Neural cell (in vitro differentiated cells): ENCODE measurements at regions not wholly inside any gene's neighbourhood (a gene's known extent, or its start where the extent isn't known, plus 50 kb on each side); places are given as distances from the start of the nearest gene placed in this dataset.
A peak's percentile ranks its signal among the peaks of the same experiment; 100 is the strongest.

ENCODE experiments used
- H2AFZ ChIP-seq: fragments of 200-600, 300-800 bp; sonication (generic), shearing (Covaris generic); 2 replicates; pipeline ENCODE4 v1.6.0; 2014; ENCODE audit warnings: low read depth, mild to moderate bottlenecking, antibody characterized with exemption, low read length, moderate library complexity
- H3F3A ChIP-seq: fragments of 200-600 bp; shearing (Covaris generic); 2 replicates; pipeline ENCODE4 v1.6.1; 2016; ENCODE audit warnings: mild to moderate bottlenecking, moderate library complexity, mixed read lengths, antibody characterized with exemption, low read length; ENCODE audit not compliant: insufficient read depth, poor library complexity, severe bottlenecking
- H3K27ac ChIP-seq: fragments of 200-600, 300-800 bp; sonication (generic), shearing (Covaris generic); 2 replicates; pipeline ENCODE4 v1.5.1; 2014; ENCODE audit warnings: mild to moderate bottlenecking, low read length, moderate library complexity
- H3K27me3 ChIP-seq: fragments of 300-800, 200-600 bp; sonication (generic), shearing (Covaris generic); 2 replicates; pipeline ENCODE4 v1.6.0; 2014; ENCODE audit warnings: mild to moderate bottlenecking, low read depth, low read length, moderate library complexity; ENCODE audit not compliant: insufficient read depth
- H3K36me3 ChIP-seq: fragments of 300-800, 200-600 bp; sonication (generic), shearing (Covaris generic); 2 replicates; pipeline ENCODE4 v1.5.1; 2014; ENCODE audit warnings: mild to moderate bottlenecking, antibody characterized with exemption, low read length, moderate library complexity; ENCODE audit not compliant: insufficient read depth
- H3K4me2 ChIP-seq: fragments of 300-800, 200-600 bp; sonication (generic), shearing (Covaris generic); 2 replicates; pipeline ENCODE4 v1.6.0; 2014; ENCODE audit warnings: mild to moderate bottlenecking, low read length
- H3K4me3 ChIP-seq: fragments of 300-800, 200-600 bp; sonication (generic), shearing (Covaris generic); 2 replicates; pipeline ENCODE4 v1.5.1; 2014; ENCODE audit warnings: mild to moderate bottlenecking, low read length, moderate library complexity
- H3K79me2 ChIP-seq: fragments of 200-600 bp; shearing (Covaris generic); replicated peaks from 2 replicates; pipeline ENCODE4 v1.6.0; 2014; ENCODE audit warnings: mild to moderate bottlenecking, low read length, moderate library complexity; ENCODE audit not compliant: insufficient read depth
- H3K9ac ChIP-seq: fragments of 300-800, 200-600 bp; sonication (generic), shearing (Covaris generic); 2 replicates; pipeline ENCODE4 v1.6.1; 2016; ENCODE audit warnings: mild to moderate bottlenecking, low read length, mixed read lengths
- H3K9me2 ChIP-seq: fragments of 200-600 bp; shearing (Covaris generic); 2 replicates; pipeline ENCODE4 v1.6.1; 2016; ENCODE audit warnings: mild to moderate bottlenecking, low read length, mixed read lengths; ENCODE audit not compliant: insufficient read depth
- H3K9me3 ChIP-seq: fragments of 200-600, 300-800 bp; sonication (generic), shearing (Covaris generic); 2 replicates; pipeline ENCODE4 v1.6.1; 2016; ENCODE audit warnings: mild to moderate bottlenecking, mixed run types, low read length, moderate library complexity, mixed read lengths
- H4K20me1 ChIP-seq: fragments of 200-600 bp; shearing (Covaris generic); 2 replicates; pipeline ENCODE4 v1.6.1; 2016; ENCODE audit warnings: mild to moderate bottlenecking, mixed run types; ENCODE audit not compliant: insufficient read depth
- EP300 ChIP-seq: fragments of 450-650 bp; conservative IDR thresholded peaks from 2 replicates; pipeline ENCODE4 v1.6.1; 2014; ENCODE audit warnings: antibody characterized with exemption, mild to moderate bottlenecking, moderate library complexity; ENCODE audit not compliant: poor library complexity, severe bottlenecking
- EZH2 ChIP-seq: fragments of 200-600, 300-800 bp; shearing (Covaris generic), sonication (generic); IDR thresholded peaks from 2 replicates; pipeline ENCODE4 v1.6.1; 2014; ENCODE audit warnings: antibody characterized with exemption, low read length, borderline replicate concordance, mild to moderate bottlenecking; ENCODE audit not compliant: insufficient read depth, poor library complexity, severe bottlenecking
- MXI1 ChIP-seq: fragments of 450-650 bp; conservative IDR thresholded peaks from 2 replicates; pipeline ENCODE4 v1.6.1; 2014; ENCODE audit warnings: antibody characterized with exemption, mild to moderate bottlenecking; ENCODE audit not compliant: poor library complexity, severe bottlenecking
- POLR2AphosphoS5 ChIP-seq: IDR thresholded peaks from 2 replicates; pipeline ENCODE4 v1.6.1; 2012
- RAD21 ChIP-seq: fragments of 450-650 bp; conservative IDR thresholded peaks from 2 replicates; pipeline ENCODE4 v1.6.1; 2014; ENCODE audit warnings: antibody characterized with exemption, mild to moderate bottlenecking, moderate library complexity
- SMC3 ChIP-seq: fragments of 450-650 bp; conservative IDR thresholded peaks from 2 replicates; pipeline ENCODE4 v1.6.1; 2014; ENCODE audit warnings: antibody characterized with exemption, mild to moderate bottlenecking, moderate library complexity; ENCODE audit not compliant: poor library complexity
- TAF1 ChIP-seq: IDR thresholded peaks from 2 replicates; pipeline ENCODE4 v1.6.1; 2012; ENCODE audit warnings: low read depth
- TF ChIP-seq, protein P1 (sequence below): fragments of 450-650 bp; IDR thresholded peaks from 2 replicates; pipeline ENCODE4 v1.5.1; 2014; ENCODE audit warnings: antibody characterized with exemption, mild to moderate bottlenecking, moderate library complexity; ENCODE audit not compliant: poor library complexity, severe bottlenecking
- TF ChIP-seq, protein P2 (sequence below): IDR thresholded peaks from 2 replicates; pipeline ENCODE4 v1.6.1; 2012; ENCODE audit warnings: borderline replicate concordance

- H3K36me3 ChIP-seq: no peaks in the 10 kb centered on the region
- no peak overlapping the region for H3K9ac ChIP-seq
- no peak overlapping the region for H3K4me3 ChIP-seq
- H3F3A ChIP-seq: peaks cover 4% of the 10 kb centered on the region
- H2AFZ ChIP-seq: no peak overlapping the region
- no peaks in the 10 kb centered on the region for H3K27me3 ChIP-seq
- H3K79me2 ChIP-seq: no peaks in the 10 kb centered on the region
- no peaks in the 10 kb centered on the region for H3K9me3 ChIP-seq
- no peaks in the 10 kb centered on the region for H3K9me2 ChIP-seq
- TF ChIP-seq EZH2 (no peak), SMC3 (no peak), POLR2AphosphoS5 (peak; percentile 72), MXI1 (no peak), EP300 (peak; percentile 54)
- TF ChIP-seq, protein P1, sequence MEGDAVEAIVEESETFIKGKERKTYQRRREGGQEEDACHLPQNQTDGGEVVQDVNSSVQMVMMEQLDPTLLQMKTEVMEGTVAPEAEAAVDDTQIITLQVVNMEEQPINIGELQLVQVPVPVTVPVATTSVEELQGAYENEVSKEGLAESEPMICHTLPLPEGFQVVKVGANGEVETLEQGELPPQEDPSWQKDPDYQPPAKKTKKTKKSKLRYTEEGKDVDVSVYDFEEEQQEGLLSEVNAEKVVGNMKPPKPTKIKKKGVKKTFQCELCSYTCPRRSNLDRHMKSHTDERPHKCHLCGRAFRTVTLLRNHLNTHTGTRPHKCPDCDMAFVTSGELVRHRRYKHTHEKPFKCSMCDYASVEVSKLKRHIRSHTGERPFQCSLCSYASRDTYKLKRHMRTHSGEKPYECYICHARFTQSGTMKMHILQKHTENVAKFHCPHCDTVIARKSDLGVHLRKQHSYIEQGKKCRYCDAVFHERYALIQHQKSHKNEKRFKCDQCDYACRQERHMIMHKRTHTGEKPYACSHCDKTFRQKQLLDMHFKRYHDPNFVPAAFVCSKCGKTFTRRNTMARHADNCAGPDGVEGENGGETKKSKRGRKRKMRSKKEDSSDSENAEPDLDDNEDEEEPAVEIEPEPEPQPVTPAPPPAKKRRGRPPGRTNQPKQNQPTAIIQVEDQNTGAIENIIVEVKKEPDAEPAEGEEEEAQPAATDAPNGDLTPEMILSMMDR: no peak
- TF ChIP-seq, protein P2, sequence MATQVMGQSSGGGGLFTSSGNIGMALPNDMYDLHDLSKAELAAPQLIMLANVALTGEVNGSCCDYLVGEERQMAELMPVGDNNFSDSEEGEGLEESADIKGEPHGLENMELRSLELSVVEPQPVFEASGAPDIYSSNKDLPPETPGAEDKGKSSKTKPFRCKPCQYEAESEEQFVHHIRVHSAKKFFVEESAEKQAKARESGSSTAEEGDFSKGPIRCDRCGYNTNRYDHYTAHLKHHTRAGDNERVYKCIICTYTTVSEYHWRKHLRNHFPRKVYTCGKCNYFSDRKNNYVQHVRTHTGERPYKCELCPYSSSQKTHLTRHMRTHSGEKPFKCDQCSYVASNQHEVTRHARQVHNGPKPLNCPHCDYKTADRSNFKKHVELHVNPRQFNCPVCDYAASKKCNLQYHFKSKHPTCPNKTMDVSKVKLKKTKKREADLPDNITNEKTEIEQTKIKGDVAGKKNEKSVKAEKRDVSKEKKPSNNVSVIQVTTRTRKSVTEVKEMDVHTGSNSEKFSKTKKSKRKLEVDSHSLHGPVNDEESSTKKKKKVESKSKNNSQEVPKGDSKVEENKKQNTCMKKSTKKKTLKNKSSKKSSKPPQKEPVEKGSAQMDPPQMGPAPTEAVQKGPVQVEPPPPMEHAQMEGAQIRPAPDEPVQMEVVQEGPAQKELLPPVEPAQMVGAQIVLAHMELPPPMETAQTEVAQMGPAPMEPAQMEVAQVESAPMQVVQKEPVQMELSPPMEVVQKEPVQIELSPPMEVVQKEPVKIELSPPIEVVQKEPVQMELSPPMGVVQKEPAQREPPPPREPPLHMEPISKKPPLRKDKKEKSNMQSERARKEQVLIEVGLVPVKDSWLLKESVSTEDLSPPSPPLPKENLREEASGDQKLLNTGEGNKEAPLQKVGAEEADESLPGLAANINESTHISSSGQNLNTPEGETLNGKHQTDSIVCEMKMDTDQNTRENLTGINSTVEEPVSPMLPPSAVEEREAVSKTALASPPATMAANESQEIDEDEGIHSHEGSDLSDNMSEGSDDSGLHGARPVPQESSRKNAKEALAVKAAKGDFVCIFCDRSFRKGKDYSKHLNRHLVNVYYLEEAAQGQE: no peak
- H4K20me1 ChIP-seq: no peaks in the 10 kb centered on the region
- H3K4me2 ChIP-seq: no peak overlapping the region
- no peak overlapping the region for H3K27ac ChIP-seq
Measured at GRCh38 chr10:84801156-84801555, 472.8 kb downstream of the CCSER2 start.

DNA sequence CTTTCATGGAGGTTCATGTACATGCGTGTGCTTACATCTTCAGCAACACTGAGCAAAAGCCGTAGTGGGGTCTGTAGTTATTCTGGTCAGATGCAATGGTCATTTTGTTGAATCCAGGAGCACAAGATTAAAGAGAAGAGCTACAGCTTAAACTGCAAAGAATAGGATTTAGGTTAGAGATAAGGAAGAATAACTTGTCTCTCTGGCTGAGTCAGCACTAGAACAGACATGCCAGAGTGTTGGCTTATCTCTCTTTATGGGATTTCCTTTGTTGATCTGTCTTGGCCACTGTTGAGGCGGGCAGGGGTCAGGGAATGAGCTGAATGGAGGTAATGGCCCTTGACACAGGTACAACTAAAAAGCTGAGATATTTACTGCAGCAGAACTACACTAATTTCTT is 473.5 kb downstream of the CCSER2 start:
- Histone ChIP-seq H3K4me2 (no peak overlapping the region), H3K27ac (no peak overlapping the region), H3K36me3 (no peaks in the 10 kb centered on the region), H4K20me1 (no peaks in the 10 kb centered on the region), H3K9me2 (no peaks in the 10 kb centered on the region), H3K4me3 (no peak overlapping the region), H3K27me3 (no peaks in the 10 kb centered on the region), H3K9ac (no peak overlapping the region), H2AFZ (no peak overlapping the region), H3K79me2 (no peaks in the 10 kb centered on the region), H3F3A (peaks cover 4% of the 10 kb centered on the region), H3K9me3 (no peaks in the 10 kb centered on the region)
- TF ChIP-seq EP300 (no peak), TAF1 (no peak), MXI1 (no peak), EZH2 (no peak), SMC3 (no peak), RAD21 (no peak)
- TF ChIP-seq, protein P2: no peak
- TF ChIP-seq, protein P1: no peak
